H1 (cell line): ENCODE measurements at regions not wholly inside any gene's neighbourhood (a gene's known extent, or its start where the extent isn't known, plus 50 kb on each side); places are given as distances from the start of the nearest gene placed in this dataset.

Source experiments
- CTCF ChIA-PET: fragments of 300-600 bp; sonication (Branson Sonifier 250); formaldehyde crosslinking; loops from one replicate; lab custom pipeline; 2021; ENCODE audit not compliant: partially characterized antibody; lab: Charles Lee
- POLR2A ChIA-PET: fragments of 300-600 bp; sonication (Branson Sonifier 250); formaldehyde crosslinking; loops from one replicate; lab custom pipeline; 2021; ENCODE audit warnings: inconsistent platforms; ENCODE audit not compliant: partially characterized antibody; lab: Charles Lee
- DNase-seq, 2 experiments: peaks; one replicate each; pipeline versions ENCODE4 v3.0.0 to v3.0.0-alpha.2; 2010 to 2022; ENCODE audit warnings: low spot score in 2 of 2, low read depth in 1 of 2, mixed read lengths in 1 of 2
- FAIRE-seq: peaks from 2 replicates; lab custom pipeline; 2011; peaks lifted over from hg19 to GRCh38; lab: Jason Lieb, UNC
- H2AFZ ChIP-seq: 2 replicates; pipeline ENCODE4 v1.8.1; 2012; ENCODE audit warnings: low read length, inconsistent platforms
- H2AK5ac ChIP-seq: 2 replicates; pipeline ENCODE4 v1.6.1; 2013; ENCODE audit warnings: low read depth, low read length
- H2BK120ac ChIP-seq: replicated peaks from 2 replicates; pipeline ENCODE3; 2013; ENCODE audit warnings: low read depth, low read length, inconsistent platforms
- H2BK12ac ChIP-seq: 2 replicates; pipeline ENCODE4 v1.6.1; 2013; ENCODE audit warnings: low read depth, low read length
- H2BK15ac ChIP-seq: 2 replicates; pipeline ENCODE4 v1.6.1; 2013; ENCODE audit warnings: low read length
- H2BK20ac ChIP-seq: 2 replicates; pipeline ENCODE4 v1.6.1; 2013; ENCODE audit warnings: low read length
- H2BK5ac ChIP-seq: 2 replicates; pipeline ENCODE4 v1.6.1; 2013; ENCODE audit warnings: low read depth, low read length
- H3K14ac ChIP-seq: 2 replicates; pipeline ENCODE4 v1.6.1; 2013; ENCODE audit warnings: inconsistent platforms; ENCODE audit not compliant: insufficient read length
- H3K18ac ChIP-seq: 2 replicates; pipeline ENCODE4 v1.6.1; 2013; ENCODE audit warnings: low read length; ENCODE audit errors: extremely low read depth
- H3K23ac ChIP-seq: 2 replicates; pipeline ENCODE4 v1.6.1; 2013; ENCODE audit warnings: inconsistent platforms; ENCODE audit not compliant: insufficient read length
- H3K23me2 ChIP-seq: 2 replicates; pipeline ENCODE4 v1.6.1; 2013; ENCODE audit warnings: low read depth, low read length
- H3K27ac ChIP-seq: 2 replicates; pipeline ENCODE4 v1.6.1; 2011; ENCODE audit warnings: low read depth, low read length, inconsistent platforms
- H3K27me3 ChIP-seq, 4 experiments: replicated peaks in 1 of 4; 1 replicate in 1 of 4; 2 replicates in 3 of 4; pipeline versions ENCODE4 v1.6.1 to v1.8.1; 2011 to 2013; ENCODE audit warnings: low read length in 3 of 4, mild to moderate bottlenecking in 3 of 4, inconsistent platforms in 2 of 4, mixed read lengths in 2 of 4, moderate library complexity in 1 of 4; ENCODE audit not compliant: control insufficient read depth in 3 of 4, insufficient read depth in 3 of 4; ENCODE audit errors: extremely low read depth in 1 of 4
- H3K36me3 ChIP-seq, 4 experiments: 2 replicates each; pipeline versions ENCODE4 v1.6.1 to v1.8.1; 2011 to 2013; ENCODE audit warnings: mild to moderate bottlenecking in 4 of 4, low read length in 3 of 4, moderate library complexity in 2 of 4, control low read depth in 1 of 4, inconsistent platforms in 1 of 4; ENCODE audit not compliant: insufficient read depth in 4 of 4, control insufficient read depth in 2 of 4
- H3K4ac ChIP-seq: replicated peaks from 2 replicates; pipeline ENCODE3; 2013; ENCODE audit warnings: low read length, low read depth, mixed read lengths, inconsistent platforms; ENCODE audit not compliant: insufficient read length
- H3K4me1 ChIP-seq, 4 experiments: replicated peaks in 1 of 4; 1 replicate in 1 of 4; 2 replicates in 3 of 4; pipeline versions ENCODE4 v1.6.1 to v1.8.1; 2011 to 2013; ENCODE audit warnings: low read length in 3 of 4, inconsistent platforms in 2 of 4, mixed read lengths in 1 of 4; ENCODE audit not compliant: insufficient read depth in 4 of 4, control insufficient read depth in 3 of 4
- H3K4me2 ChIP-seq, 2 experiments: 2 replicates each; pipeline versions ENCODE4 v1.6.1 to v1.8.1; 2011 to 2013; ENCODE audit warnings: low read depth in 2 of 2, low read length in 2 of 2, control low read depth in 1 of 2, inconsistent platforms in 1 of 2, mild to moderate bottlenecking in 1 of 2; ENCODE audit not compliant: insufficient read depth in 1 of 2
- H3K4me3 ChIP-seq, 4 experiments: fragments of 200-600, 300-600 bp in 1 of 4; sonication (generic), shearing (Covaris generic), sonication (Bioruptor Twin) in 1 of 4; 2 replicates each; pipeline versions ENCODE4 v1.5.1 to v1.8.1; 2011 to 2016; ENCODE audit warnings: low read length in 4 of 4, low read depth in 3 of 4, control low read depth in 2 of 4, inconsistent platforms in 2 of 4, mild to moderate bottlenecking in 2 of 4, mixed read lengths in 1 of 4, moderate library complexity in 1 of 4; ENCODE audit not compliant: insufficient read depth in 2 of 4; ENCODE audit errors: extremely low read depth in 1 of 4
- H3K56ac ChIP-seq: replicated peaks from 2 replicates; pipeline ENCODE3; 2013; ENCODE audit warnings: low read depth, mild to moderate bottlenecking, mixed read lengths, low read length, inconsistent platforms; ENCODE audit not compliant: insufficient read length
- H3K79me1 ChIP-seq: 2 replicates; pipeline ENCODE4 v1.6.1; 2013; ENCODE audit warnings: low read depth, low read length, control low read depth
- H3K79me2 ChIP-seq, 2 experiments: 2 replicates each; pipeline versions ENCODE4 v1.6.1 to v1.8.1; 2012 to 2013; ENCODE audit warnings: low read length in 2 of 2, mild to moderate bottlenecking in 2 of 2, inconsistent platforms in 1 of 2; ENCODE audit not compliant: insufficient read depth in 2 of 2, control insufficient read depth in 1 of 2
- H3K9ac ChIP-seq, 4 experiments: replicated peaks in 1 of 4; 1 replicate in 1 of 4; 2 replicates in 3 of 4; pipeline versions ENCODE4 v1.6.1 to v1.8.1; 2011 to 2013; ENCODE audit warnings: low read depth in 3 of 4, low read length in 3 of 4, control low read depth in 2 of 4, mild to moderate bottlenecking in 2 of 4, moderate library complexity in 2 of 4, inconsistent platforms in 1 of 4; ENCODE audit errors: extremely low read depth in 1 of 4
- H3K9me3 ChIP-seq, 2 experiments: 2 replicates each; pipeline versions ENCODE4 v1.6.1 to v1.8.1; 2012 to 2013; ENCODE audit warnings: mild to moderate bottlenecking in 2 of 2, moderate library complexity in 2 of 2, control low read depth in 1 of 2, inconsistent platforms in 1 of 2, low read depth in 1 of 2, low read length in 1 of 2, mixed read lengths in 1 of 2; ENCODE audit not compliant: insufficient read depth in 2 of 2
- H4K20me1 ChIP-seq, 2 experiments: replicated peaks in 1 of 2; 2 replicates each; pipeline versions ENCODE3 to v1.8.1; 2011 to 2013; ENCODE audit warnings: inconsistent platforms in 2 of 2, low read length in 2 of 2, mild to moderate bottlenecking in 1 of 2; ENCODE audit not compliant: insufficient read depth in 2 of 2, control insufficient read depth in 1 of 2
- H4K5ac ChIP-seq: 2 replicates; pipeline ENCODE4 v1.6.1; 2013; ENCODE audit warnings: low read length, low read depth, mixed read lengths, inconsistent platforms; ENCODE audit not compliant: insufficient read length
- H4K8ac ChIP-seq: 2 replicates; pipeline ENCODE4 v1.8.0; 2013; ENCODE audit warnings: mild to moderate bottlenecking, moderate library complexity, low read length, inconsistent platforms; ENCODE audit not compliant: insufficient read depth; ENCODE audit errors: extremely low read depth
- H4K91ac ChIP-seq: replicated peaks from 2 replicates; pipeline ENCODE3; 2013; ENCODE audit warnings: low read length, mixed read lengths, inconsistent platforms; ENCODE audit not compliant: insufficient read length
- CEBPB ChIP-seq: IDR thresholded peaks from 2 replicates; pipeline ENCODE4 v1.6.1; 2012; ENCODE audit warnings: low read depth, low read length
- EP300 ChIP-seq, 2 experiments: IDR thresholded peaks; 1 replicate in 1 of 2; 2 replicates in 1 of 2; pipeline ENCODE4 v1.6.1; 2011 to 2012; ENCODE audit warnings: low read depth in 2 of 2, low read length in 2 of 2, mild to moderate bottlenecking in 2 of 2, borderline replicate concordance in 1 of 2, inconsistent platforms in 1 of 2, moderate library complexity in 1 of 2
- GTF2F1 ChIP-seq: IDR thresholded peaks from 2 replicates; pipeline ENCODE4 v1.6.1; 2012; ENCODE audit warnings: low read depth, low read length, improper control_type of control experiment, borderline replicate concordance
- HDAC2 ChIP-seq, 2 experiments: fragments of 300-600 bp in 1 of 2; sonication (generic) in 1 of 2; IDR thresholded peaks; 2 replicates each; pipeline ENCODE4 v1.6.1; 2011 to 2012; ENCODE audit warnings: low read depth in 2 of 2, low read length in 2 of 2, mild to moderate bottlenecking in 2 of 2, moderate library complexity in 2 of 2, borderline replicate concordance in 1 of 2, inconsistent platforms in 1 of 2
- JUND ChIP-seq: IDR thresholded peaks from 2 replicates; pipeline ENCODE4 v1.6.1; 2011; ENCODE audit warnings: mild to moderate bottlenecking, improper control_type of control experiment, low read length
- KDM1A ChIP-seq: fragments of 200-600, 300-600 bp; sonication (generic); IDR thresholded peaks from 2 replicates; pipeline ENCODE4 v1.7.1; 2016; ENCODE audit warnings: mild to moderate bottlenecking, low read length, borderline replicate concordance
- SIN3A ChIP-seq, 2 experiments: IDR thresholded peaks in 1 of 2; conservative IDR thresholded peaks in 1 of 2; 2 replicates each; pipeline ENCODE4 v1.6.1; 2011 to 2012; ENCODE audit warnings: low read length in 2 of 2, improper control_type of control experiment in 1 of 2, low read depth in 1 of 2, mild to moderate bottlenecking in 1 of 2
- SRF ChIP-seq: IDR thresholded peaks from 2 replicates; pipeline ENCODE4 v1.6.1; 2011; ENCODE audit warnings: mild to moderate bottlenecking, low read depth, low read length, moderate library complexity
- YY1 ChIP-seq: IDR thresholded peaks from 2 replicates; pipeline ENCODE4 v1.6.1; 2011; ENCODE audit warnings: low read depth, mild to moderate bottlenecking, low read length
- WGBS, 2 experiments: shearing (Covaris generic) in 1 of 2; methylation state at CpG; one replicate each; pipeline versions ENCODE4 v1.1.6 to v1.1.7; 2013 to 2015; ENCODE audit warnings: low lambda C conversion rate in 2 of 2, mixed read lengths in 2 of 2, inconsistent platforms in 1 of 2, low coverage in 1 of 2, missing lambda C conversion rate in 1 of 2; ENCODE audit not compliant: insufficient replicate concordance in 2 of 2, insufficient coverage in 1 of 2, insufficient read length in 1 of 2; ENCODE audit errors: extremely low coverage in 1 of 2, missing lambda C conversion rate in 1 of 2; 5-methylcytosine and 5-hydroxymethylcytosine counted together
- TF ChIP-seq, protein P1 (sequence below): IDR thresholded peaks from 2 replicates; pipeline ENCODE4 v1.6.1; 2012; ENCODE audit warnings: inconsistent platforms

- H2AFZ ChIP-seq: no peak overlapping the region
- H3K36me3 ChIP-seq: no peaks in the 10 kb centered on the region
- no peaks in the 10 kb centered on the region for H4K20me1 ChIP-seq
- H4K5ac ChIP-seq: no peak overlapping the region
- no peak overlapping the region for H3K4me2 ChIP-seq
- WGBS, 2 experiments: 90% methylated on average over 6 of the region's 6 CpGs; no CpG with 5 or more reads in 1 of the 2 experiments
- H2BK12ac ChIP-seq: no peak overlapping the region
- H3K23ac ChIP-seq: no peak overlapping the region
- H2BK15ac ChIP-seq: no peak overlapping the region
- H3K14ac ChIP-seq: no peak overlapping the region
- no peak overlapping the region for H3K18ac ChIP-seq
- peaks cover 0 to 1% (median under 1%) of the 10 kb centered on the region in 4 experiments; a peak in 3 of 7 replicates for H3K27me3 ChIP-seq
- H2BK120ac ChIP-seq: no peak overlapping the region
- ChIA-PET POLR2A (no interaction called here), CTCF (interaction anchor here (1.0 to 3.8 kb wide), 2 partner anchors 51 to 80 kb away, joined by 3 to 10 read pairs; no protein-coding TSS in a partner anchor)
- H3K9ac ChIP-seq: no peak overlapping the region
- DNase-seq: no peak
- no peaks in the 10 kb centered on the region for H3K9me3 ChIP-seq
- no peaks in the 10 kb centered on the region for H3K4me1 ChIP-seq
- H3K56ac ChIP-seq: no peak overlapping the region
- H4K91ac ChIP-seq: no peak overlapping the region
- no peak overlapping the region for H2BK5ac ChIP-seq
- H3K27ac ChIP-seq: no peak overlapping the region
- no peak for FAIRE-seq
- no peak overlapping the region for H3K4ac ChIP-seq
- H3K4me3 ChIP-seq: no peak overlapping the region
- TF ChIP-seq HDAC2 (IDR thresholded peaks at IDR 0.05; ENCODE audit: borderline replicate concordance in 1 of 2, low read depth in 2 of 2, low read length in 2 of 2): no peak
- no peak for TF ChIP-seq GTF2F1
- no peak for TF ChIP-seq YY1
- TF ChIP-seq JUND: no peak
- TF ChIP-seq KDM1A: no peak
- no peak for TF ChIP-seq EP300 (IDR thresholded peaks at IDR 0.05; ENCODE audit: borderline replicate concordance in 1 of 2, low read depth in 2 of 2, low read length in 2 of 2)
- no peak for TF ChIP-seq CEBPB
- no peak for TF ChIP-seq SIN3A (conservative IDR thresholded peaks at IDR 0.05 in 1 of 2, IDR thresholded peaks at IDR 0.05 in 1 of 2; ENCODE audit: low read depth in 1 of 2, low read length in 2 of 2)
- no peak for TF ChIP-seq SRF
- TF ChIP-seq, protein P1, sequence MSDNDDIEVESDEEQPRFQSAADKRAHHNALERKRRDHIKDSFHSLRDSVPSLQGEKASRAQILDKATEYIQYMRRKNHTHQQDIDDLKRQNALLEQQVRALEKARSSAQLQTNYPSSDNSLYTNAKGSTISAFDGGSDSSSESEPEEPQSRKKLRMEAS: no peak
- no peaks in the 10 kb centered on the region for H3K23me2 ChIP-seq
- H2BK20ac ChIP-seq: no peak overlapping the region
- no peak overlapping the region for H4K8ac ChIP-seq
- no peaks in the 10 kb centered on the region for H3K79me1 ChIP-seq
- H2AK5ac ChIP-seq: no peak overlapping the region
- H3K79me2 ChIP-seq: no peaks in the 10 kb centered on the region
Observed at GRCh38 chr4:22949161-22949855, 256.6 kb downstream of the GBA3 start.
